DMS 273 (cell line): ENCODE measurements at regions not wholly inside any gene's neighbourhood (a gene's known extent, or its start where the extent isn't known, plus 50 kb on each side); places are given as distances from the start of the nearest gene placed in this dataset.
"Not testable (repeated sequence)": the region's sequence is repeated elsewhere in the genome, so short reads cannot be mapped to it uniquely, and the experiment has no call there.

Experiments
- DNase-seq: peaks from one replicate; lab custom pipeline; 2025; ENCODE audit not compliant: unreplicated experiment; lab: John Stamatoyannopoulos, UW

DNA sequence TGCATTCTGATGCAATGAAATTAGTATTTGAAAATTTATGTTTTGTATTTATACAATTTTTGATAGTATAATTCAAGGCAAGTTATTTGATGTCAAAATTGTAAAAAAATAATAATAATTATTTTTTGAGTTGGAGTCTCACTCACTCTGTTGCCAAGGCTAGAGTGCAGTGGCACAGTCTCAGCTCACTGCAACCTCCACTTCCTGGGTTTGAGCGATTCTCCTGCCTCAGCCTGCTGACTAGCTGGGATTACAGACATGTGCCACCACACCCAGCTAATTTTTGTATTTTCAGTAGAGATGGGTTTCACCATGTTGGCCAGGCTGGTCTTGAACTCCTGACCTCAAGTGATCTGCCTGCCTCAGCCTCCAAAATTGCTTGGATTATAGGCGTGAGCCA is 342.4 kb upstream of the ARPP21 start:
- DNase-seq, result not testable (repeated sequence)

DNA sequence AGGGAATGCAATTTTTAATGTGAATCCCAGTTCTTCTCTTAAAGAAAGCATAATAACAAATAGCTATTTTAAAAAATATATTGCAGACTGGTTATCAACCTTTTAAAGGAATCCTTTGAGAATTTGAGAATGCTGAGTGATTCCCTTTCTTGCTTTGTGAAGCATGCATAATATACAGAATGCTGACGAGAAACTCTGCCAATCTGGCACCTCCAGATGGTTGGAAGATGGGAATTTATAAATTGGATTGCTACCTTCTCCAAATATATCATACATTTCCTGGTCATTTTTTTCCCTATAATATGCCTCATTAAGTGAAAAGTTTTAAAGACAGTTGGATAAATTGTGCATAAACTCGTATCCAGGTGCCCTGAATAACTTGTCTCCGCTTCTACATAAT is 333.9 kb upstream of the ARPP21 start:
- peak; percentile 77 for DNase-seq

DNA sequence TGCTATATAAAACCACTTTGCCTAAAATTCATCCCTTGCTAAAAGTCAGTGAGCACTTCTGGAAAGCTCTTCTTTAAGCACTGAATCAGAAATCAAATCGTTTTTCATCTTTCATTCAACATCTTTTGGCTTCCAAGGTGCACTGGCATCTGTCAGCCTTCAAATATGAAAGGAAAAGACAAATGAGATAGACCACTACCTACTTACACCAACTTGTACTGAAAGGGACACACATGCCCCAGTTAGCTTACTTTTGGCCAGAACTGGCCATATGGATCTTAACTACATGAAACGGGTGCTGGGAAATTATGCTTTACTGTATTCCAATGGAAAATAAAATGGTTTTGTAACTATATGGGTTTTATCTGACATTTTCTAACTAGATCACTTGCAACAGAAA is 332.0 kb upstream of the ARPP21 start:
- peak; percentile 44 for DNase-seq

DNA sequence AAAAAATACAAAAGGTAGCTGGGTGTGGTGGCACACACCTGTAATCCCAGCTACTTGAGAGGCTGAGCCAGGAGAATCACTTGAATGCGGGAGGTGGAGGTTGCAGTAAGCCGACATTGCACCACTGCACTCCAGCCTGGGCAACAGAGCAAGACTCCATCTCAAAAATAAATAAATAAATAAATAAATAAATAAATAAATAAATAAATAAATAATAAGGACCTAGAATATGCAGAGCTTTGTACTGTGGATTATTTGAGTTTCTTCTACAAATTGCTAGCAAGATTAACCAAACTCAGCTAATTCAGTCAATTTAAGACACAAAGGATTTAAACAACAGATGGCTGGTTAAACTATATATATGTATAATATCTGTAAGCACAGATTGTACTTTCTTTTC is 322.5 kb upstream of the ARPP21 start:
- not testable (repeated sequence) for DNase-seq

DNA sequence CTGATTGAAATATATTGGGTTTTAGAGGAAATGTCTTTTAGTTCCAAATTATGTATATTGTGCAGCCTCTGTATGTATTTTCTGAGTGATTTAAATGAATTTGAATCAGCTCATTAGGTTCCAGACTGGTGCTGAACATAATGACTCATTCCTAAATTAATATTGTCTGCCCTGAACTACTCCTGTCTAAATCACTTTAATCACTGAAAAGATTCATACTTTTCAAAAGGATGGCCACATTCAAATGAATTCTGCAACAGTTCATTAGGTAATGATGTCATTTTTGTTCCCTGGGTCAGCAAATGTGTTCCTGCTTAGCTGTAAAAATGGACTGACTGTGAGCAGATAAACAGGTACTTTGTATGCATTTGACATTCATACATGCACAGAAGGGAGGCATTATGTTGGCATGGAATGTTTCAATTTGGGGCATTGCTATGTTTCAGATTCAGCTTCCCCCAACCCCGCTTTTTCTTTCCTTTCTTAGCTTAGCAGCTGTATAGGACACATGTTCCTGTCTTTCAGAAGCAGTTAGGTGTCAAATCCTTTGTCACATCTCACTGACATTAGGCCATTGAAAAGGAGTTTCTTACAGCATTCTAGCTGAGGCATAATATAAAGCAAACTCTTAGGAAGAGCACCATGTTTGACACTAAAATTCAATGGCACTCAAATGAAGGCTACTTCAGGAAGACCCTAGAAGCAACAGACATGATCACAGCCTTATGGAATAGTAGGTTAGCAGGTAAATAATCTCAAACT is 318.5 kb upstream of the ARPP21 start:
- no peak for DNase-seq

DNA sequence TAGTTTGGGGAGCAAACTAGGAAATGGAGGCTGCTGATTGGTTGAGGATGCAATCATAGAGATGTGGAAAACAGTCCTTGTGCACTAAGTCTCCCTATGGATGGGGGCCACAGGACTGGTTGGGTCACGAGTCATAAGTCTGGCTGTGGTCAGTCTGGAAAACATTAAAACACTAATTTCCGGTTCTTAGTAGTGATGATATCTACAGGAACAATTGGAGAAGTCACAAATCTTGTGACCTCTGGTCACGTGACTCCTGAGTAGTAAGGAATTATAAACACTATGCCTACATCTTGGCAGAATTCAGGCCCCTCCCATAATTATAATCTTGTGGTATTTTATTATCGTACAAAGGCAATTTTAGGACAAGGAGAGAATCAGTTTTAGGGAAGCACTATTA is 317.3 kb upstream of the ARPP21 start:
- no peak for DNase-seq

DNA sequence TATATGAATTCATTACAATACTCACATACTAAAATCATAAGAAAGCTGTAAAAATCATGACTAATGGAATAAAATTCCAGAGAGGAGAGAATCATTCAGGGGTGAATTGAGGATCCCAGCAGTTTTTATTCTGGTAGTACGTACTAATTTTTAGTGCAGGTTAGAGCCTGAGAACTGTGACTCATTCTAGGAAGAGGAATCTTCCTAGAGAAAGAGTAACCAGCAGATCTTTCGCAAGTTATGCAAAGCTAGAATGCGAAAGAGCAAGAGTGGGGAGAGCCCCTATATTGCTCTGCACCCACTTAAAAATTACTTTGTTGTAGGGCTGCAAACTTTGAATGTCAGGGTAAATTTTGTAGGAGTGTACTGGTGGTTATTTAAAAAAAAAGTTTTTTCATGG is 303.6 kb upstream of the ARPP21 start:
- no peak for DNase-seq

DNA sequence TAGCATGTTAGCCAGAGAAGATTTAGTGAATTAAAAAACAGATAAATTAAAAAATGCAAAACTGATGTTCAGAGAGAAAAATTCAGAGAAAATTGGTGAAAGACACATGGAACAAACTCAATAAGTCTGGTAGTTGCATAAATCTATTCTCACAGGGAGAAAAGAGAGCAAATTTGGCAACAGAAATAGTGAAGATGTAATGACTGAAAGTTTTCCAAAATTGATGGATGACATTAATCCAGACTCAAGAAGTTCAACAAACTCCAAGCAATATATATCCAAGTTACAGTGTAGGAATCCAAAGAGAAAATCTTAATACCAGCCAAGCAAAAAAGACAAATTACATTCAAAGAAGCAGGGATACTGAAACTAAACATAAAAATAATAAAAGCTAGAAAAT is 302.7 kb upstream of the ARPP21 start:
- no peak for DNase-seq

DNA sequence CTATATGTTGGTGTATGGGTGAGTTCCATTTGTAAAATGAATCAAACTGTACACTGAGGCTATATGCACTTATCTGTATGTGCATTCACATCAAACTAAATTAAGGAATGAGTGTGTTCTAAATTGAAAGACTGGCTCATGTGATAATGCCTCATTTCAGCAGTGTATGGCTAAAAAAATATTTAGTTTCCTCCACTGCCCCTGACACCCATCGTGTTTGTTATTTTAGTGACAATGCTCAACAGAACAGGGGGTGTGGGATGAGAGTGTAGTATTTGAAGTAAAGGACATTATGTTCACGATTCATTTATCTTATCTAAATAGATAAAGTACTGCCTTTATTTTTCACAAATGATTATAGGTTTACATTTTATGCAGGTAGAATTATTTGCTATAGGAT is 301.1 kb upstream of the ARPP21 start:
- DNase-seq, result no peak

DNA sequence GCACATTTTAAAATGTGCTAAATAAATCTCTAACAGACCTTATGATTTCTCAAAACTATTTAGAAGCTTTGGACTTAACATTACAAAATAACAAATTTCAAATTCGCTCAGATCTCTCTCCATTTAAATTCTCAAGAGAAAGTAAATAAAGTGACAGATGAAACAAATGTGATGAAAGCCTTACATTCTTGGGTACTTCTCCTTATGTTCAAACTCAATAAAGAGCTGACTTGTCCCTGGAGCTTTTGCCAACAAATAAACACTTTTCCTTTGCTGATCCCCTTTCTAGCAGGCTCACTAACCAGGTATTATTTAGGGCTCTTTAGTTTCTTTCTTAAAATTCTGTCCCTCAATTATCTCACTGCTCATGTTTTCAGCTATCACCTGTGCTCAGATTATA is 259.1 kb upstream of the ARPP21 start:
- DNase-seq, result no peak

DNA sequence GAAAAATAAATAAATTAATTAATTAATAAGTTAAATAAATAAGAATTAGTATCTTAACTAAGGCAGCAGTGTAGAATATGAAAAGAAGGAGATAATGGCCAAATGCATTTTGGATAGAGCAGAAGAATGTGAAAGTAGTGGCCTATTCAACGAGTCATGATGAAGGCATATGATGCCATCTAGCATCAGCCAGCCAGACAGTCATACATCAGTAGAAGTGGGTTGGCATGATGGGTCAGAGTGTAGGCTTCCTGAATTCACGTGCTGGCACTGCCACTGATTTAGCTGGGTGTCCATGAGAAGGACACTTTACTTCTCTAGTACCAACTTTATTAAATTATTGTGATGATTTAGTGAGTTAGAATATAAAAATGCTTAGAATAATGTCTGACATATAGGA is 256.1 kb upstream of the ARPP21 start:
- peak; percentile 19 for DNase-seq

DNA sequence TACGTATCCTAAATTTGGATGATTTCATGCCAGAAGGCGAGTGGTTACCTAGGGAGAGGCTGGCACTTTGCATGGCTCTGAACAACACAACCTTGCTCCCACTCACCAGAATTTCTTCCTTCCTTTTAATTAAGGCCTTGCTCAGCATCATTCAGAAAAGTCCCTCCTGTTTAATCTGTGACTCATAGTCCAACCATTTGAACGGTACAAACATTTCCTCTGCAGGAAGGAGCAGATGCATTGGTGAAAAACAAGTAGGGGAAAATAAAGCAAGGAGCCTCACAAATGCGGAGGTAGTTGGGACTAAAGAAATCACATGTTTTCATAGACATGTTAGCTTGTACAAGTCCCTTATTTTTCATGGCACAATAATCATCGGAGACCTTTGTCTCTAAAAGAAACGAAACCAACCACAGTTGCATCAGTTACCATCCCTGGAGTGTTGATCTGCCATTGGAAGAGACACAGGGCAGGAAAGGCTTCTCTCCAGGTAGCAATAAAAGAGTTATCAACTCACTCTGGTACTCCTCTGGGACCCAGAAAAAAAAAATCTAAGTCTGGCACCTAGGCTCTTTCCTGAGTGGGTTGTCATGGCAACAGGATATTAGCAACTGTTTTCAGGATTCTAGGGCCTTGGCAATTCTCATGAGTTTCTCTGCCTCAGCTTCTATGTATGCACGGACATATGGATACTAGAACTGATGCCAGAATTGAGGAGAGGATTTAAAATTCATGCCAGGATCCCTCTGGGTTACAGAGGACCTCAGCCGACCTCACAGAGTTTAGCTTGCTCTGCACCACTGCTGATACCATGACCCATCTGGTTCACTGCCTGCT is 255.4 kb upstream of the ARPP21 start:
- DNase-seq, result peak; percentile 96

DNA sequence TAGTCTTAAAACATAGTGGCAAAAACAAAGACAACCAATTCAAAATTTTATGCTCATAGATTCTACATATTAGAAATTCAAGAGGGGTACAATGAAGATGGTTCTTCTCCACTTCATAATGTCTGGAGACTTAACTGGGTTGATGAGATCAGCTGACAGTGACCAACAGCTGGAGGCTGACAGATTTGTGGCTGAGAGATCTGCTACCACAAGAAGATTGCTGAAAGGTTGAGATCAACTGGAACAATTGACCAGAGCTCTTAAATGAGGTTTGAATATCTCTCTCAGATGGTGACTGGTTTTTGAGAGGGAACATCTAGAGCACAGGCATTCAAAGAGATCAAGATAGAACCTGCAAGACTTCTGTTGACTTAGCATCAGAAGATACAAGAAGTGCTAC is 254.1 kb upstream of the ARPP21 start:
- DNase-seq, result peak; percentile 4

DNA sequence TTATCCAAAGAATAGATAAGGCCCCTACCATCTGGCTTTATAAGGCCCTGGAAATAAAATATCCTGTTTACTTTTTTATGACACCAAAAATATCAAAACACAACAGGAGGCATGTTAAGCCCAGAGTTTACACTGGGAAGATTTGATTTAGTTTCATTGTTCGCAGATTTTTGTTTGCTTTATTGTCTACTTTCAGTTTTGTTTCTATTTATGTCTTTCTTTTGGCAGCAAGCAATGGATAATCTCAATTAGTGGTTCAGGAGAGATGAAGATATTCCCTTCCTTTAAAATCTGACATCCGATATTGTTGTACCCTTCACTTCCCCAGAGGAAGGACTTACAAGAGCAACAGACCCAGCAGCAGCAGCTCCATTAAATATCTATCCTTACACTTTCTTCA is 249.4 kb upstream of the ARPP21 start:
- DNase-seq, result no peak

DNA sequence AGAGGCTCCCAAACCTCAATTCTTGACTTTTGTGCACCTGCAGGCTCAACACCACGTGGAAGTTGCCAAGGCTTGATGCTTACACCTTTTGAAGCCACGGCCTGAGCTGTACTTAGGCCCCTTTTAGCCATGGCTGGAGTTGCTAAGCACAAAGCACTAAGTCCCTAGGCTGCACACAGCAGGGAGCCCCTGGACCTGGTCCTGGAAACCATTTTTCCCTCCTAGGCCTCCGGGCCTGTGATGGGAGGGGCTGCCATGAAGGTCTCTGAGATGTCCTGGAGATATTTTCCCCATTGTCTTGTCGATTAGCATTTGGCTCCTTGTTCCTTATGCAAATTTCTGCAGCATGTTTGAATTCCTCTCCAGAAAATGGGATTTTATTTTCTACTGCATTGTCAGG is 247.1 kb upstream of the ARPP21 start:
- DNase-seq, result no peak

DNA sequence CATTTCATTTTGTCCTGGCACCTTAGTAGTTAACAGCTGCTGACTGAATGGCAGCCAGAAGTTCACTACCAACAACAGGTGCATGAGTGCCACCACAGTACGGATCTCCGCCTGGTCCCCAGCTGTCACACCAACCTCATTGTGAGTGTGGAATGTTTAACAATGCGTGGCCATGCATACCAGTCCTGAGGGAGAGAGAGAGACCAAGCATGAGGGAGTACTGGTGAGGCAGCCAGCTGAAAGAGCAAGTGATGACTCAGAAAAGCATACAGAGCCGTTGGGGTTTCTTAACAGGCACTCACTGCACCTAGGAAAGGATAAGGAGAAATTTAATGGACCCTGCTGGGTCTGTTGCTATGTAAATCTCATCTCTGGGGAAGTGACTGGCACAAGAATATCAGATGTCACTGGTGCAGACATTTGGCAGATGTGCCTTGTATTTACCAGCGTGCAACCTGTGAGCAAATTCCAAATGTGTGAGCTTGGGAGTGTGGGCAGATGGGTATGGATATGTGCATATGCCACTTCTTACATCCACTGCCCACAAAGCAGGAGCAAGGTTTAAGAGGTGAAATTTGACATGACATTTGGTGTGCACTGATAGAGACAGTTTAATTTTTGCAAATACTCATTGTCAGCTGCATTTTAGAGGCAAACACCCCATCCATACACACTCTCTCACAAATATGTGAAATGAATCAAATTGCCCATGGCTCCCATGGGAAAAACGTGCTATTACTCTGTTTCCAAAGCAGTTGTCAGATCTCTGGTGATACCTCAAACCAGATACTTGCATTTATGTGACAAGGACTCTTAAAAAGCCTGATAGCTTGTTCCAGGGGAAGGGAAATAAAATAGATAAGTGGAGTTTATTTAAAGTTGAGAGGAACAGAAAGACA is 245.2 kb upstream of the ARPP21 start:
- DNase-seq, result peak; percentile 96

DNA sequence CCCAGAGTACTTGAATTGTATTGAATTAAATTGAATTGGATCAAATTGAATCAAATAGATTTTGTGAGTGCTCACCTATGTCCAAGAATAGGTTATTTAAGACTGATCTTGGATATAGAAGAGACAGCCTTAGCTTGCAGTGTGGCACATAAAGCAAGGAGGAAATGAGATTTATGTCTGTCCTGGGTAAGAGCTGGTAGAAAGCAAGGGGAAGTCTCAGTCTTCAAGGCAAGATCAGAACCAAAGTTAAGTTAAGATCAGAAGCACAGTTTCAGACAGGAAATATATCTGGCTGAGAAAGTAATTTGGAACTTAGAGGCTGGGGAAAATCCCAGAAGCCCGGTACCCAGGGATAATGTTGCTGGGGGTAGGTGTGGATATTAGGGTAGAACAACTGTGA is 244.4 kb upstream of the ARPP21 start:
- DNase-seq, result no peak

DNA sequence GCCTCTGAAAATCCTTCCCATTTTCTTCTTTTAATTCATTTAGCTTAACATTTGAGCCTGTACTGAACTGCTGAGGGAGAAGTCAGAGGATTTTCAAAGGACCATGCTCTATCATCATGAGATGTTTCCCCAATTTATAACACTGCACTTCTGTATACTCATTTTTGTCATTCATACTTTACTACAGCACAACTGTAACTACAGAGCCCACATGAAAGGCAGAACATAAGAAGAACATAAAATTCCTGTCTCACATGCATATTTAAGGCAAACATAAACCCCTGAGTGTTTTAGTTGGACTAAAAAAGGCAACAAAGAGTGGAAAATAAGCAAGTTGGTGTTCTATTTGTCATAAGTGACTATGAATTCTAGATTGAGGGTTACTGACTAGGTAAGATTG is 237.7 kb upstream of the ARPP21 start:
- DNase-seq, result no peak

DNA sequence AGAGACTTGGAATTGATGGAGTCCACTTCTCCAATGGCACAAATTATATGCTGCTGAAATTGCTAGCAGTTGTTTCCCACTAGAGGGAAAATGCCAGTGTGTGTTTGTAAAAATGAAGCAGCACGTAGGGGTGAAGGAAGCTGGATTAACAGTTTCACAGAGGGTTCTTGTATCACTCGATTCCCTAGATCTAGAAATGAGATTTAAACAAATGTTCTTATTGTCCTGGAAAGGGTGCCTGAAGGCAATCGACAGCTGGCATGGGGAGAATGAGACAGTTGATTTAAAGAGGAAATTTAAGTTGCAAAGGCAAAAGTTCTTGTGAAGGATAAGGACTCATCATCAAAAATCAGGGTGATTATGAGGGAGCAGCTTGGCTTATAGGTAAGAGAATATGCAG is 234.8 kb upstream of the ARPP21 start:
- no peak for DNase-seq

DNA sequence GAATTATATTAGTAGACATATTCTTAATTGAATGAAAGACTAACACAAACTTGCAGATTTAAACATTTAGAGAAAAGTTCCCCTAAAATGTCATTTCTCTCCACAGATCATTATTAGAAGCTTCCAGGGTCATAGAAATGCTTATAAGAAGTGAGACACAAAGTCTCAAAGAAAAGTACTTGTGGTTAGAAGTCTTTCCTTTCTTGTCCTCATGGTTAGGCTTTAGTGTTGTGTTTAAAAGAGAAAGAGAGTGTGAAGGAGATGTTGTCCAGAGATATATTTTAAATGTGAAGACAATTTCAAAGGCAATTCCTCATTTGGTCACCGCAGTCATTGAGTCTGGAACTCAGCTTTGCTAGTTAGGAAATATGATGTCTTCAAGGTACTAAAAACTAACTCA is 230.4 kb upstream of the ARPP21 start:
- no peak for DNase-seq

DNA sequence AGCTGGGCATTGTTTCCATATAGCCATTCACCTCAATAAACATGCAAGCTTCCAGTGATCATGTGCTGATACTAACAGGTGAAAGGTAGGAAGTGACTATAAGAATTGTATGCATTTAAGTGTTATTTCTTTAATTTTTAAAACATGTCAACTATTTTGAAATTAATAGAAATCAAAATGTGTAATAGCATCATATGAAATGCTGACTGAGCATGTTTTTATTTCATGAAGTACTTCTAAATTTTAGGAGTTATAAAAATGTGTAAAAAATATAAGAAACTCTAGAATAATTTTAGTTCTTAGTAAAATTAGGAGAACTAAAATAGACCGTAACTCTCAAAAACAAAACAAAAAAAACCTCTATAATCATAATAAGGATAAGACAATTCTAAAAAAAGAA is 229.3 kb upstream of the ARPP21 start:
- DNase-seq, result no peak

DNA sequence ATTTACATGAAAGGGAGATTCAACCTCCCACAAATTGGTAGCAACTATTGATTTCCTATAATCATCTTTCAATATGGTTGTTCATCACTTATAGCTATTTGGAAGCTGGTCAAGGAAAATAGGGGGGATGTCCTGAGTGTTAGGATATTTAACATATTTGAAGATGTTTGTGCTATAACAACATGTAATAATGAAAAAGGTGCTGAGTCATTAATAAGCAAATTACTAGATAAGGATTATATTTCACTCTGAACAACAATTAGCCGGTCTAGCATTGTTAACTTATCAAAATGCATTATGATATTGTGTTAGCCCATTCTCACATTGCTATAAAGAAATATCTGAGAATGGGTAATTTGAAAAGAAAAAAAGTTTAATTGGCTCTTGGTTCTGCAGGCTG is 225.8 kb upstream of the ARPP21 start:
- no peak for DNase-seq
